ENCODE measurements at regions not wholly inside any gene's neighbourhood (a gene's known extent, or its start where the extent isn't known, plus 50 kb on each side); places are given as distances from the start of the nearest gene placed in this dataset.

DNA sequence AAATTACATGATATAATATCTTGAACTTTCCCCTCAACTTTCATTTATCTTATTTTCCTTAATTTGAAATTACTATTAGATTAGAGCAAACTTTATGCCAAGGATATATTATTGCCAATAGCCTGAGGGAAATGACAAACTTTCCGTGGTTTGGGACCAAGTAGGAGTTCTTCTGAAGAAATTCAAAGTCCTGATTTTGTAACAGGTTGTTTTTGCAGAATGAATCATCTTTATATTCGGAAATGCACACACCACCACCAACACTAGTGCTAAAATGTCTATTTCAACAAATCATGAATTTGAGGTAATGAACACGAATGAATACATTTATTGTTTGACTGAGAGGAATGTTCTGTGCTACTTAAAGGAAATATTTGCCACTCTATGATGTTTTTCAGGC is 226.7 kb downstream of the GRIA2 start:
- no peak for TF ChIP-seq POLR2AphosphoS5 (IDR thresholded peaks at IDR 0.05; ENCODE audit: low read depth, low read length)
- TF ChIP-seq POLR2A (IDR thresholded peaks at IDR 0.05; ENCODE audit: low read depth, low read length) = no peak
- no peak for TF ChIP-seq TAF1 (IDR thresholded peaks at IDR 0.05; ENCODE audit: low read depth, low read length)
- no peak for TF ChIP-seq SPI1 (IDR thresholded peaks at IDR 0.05; ENCODE audit: low read depth, low read length)
- no peak for TF ChIP-seq POU2F2 (IDR thresholded peaks at IDR 0.05; ENCODE audit: low read depth, low read length)
